AG04450 (cell line): ENCODE measurements at regions not wholly inside any gene's neighbourhood (a gene's known extent, or its start where the extent isn't known, plus 50 kb on each side); places are given as distances from the start of the nearest gene placed in this dataset.

Experiments
- CTCF ChIA-PET: fragments of 300-600, 350-600 bp; formaldehyde crosslinking; extraction: SDS; loops from one replicate; lab custom pipeline; 2022; ENCODE audit warnings: antibody characterized with exemption, inconsistent platforms; lab: Charles Lee
- POLR2A ChIA-PET: fragments of 350-600 bp; formaldehyde crosslinking; extraction: SDS; loops from one replicate; lab custom pipeline; 2021; ENCODE audit warnings: antibody characterized with exemption, inconsistent platforms; lab: Yijun Ruan, JAX
- DNase-seq: peaks from one replicate; pipeline ENCODE4 v3.0.0-alpha.2; 2011; ENCODE audit warnings: low read depth, low spot score
- H3K27ac ChIP-seq: one replicate; pipeline ENCODE4 v1.5.1; 2012; ENCODE audit warnings: low read depth, low read length, control low read depth
- H3K27me3 ChIP-seq: one replicate; pipeline ENCODE4 v1.6.0; 2012; ENCODE audit warnings: low read length; ENCODE audit not compliant: control insufficient read depth, insufficient read depth
- H3K4me3 ChIP-seq: 2 replicates; pipeline ENCODE4 v1.5.1; 2011; ENCODE audit warnings: mild to moderate bottlenecking, low read depth, low read length, control low read depth
- H3K9me3 ChIP-seq: 2 replicates; pipeline ENCODE4 v1.5.1; 2012; ENCODE audit warnings: low read length; ENCODE audit not compliant: control insufficient read depth, insufficient read depth
- TF ChIP-seq, protein P1 (sequence below): IDR thresholded peaks from 2 replicates; pipeline ENCODE4 v1.5.1; 2011; ENCODE audit warnings: low read depth, low read length, control low read depth, inconsistent platforms

DNA sequence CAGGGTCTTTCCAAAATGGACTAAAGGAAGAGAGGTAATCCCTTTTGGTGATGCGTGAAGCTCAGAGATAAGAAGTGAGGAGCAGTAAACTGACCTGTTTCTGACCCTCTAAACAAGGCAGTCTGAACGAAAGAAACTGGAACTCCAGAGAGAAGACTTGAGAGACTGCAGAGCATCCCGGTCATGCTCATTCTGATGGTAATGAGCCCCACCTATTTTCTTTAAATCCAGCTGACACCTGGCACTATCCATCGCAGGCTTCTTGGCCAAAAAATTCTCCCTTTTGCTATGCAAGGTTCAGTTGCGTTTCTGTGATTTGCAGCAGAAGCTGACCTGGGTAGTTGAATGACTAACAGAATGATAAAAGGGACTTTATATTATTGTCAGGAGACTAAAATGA lies 105.9 kb upstream of the KCNK2 start:
- CTCF ChIA-PET: no interaction called here
- POLR2A ChIA-PET: no interaction called here

DNA sequence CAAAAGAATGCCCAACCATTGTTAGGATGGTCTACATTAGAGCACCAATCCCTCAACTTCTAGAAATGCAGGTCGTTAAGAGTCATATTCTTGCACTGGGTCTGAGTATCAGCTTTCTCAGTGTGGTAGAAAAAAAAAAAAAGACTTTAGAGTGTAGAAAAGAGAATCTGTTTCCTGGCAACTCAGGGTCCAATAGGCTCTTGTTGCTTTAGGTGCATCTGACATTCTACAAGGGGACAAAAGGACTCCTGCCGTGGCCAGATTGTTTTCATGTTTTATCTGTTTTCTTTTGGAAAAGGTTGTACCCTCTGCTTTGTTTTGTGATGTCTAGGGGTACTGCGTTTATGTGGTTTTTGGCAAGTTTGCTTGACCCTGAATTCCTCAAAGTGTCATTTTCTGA lies 105.4 kb upstream of the KCNK2 start:
- no peak for DNase-seq
- H3K27ac ChIP-seq: no peak overlapping the region
- TF ChIP-seq, protein P1, sequence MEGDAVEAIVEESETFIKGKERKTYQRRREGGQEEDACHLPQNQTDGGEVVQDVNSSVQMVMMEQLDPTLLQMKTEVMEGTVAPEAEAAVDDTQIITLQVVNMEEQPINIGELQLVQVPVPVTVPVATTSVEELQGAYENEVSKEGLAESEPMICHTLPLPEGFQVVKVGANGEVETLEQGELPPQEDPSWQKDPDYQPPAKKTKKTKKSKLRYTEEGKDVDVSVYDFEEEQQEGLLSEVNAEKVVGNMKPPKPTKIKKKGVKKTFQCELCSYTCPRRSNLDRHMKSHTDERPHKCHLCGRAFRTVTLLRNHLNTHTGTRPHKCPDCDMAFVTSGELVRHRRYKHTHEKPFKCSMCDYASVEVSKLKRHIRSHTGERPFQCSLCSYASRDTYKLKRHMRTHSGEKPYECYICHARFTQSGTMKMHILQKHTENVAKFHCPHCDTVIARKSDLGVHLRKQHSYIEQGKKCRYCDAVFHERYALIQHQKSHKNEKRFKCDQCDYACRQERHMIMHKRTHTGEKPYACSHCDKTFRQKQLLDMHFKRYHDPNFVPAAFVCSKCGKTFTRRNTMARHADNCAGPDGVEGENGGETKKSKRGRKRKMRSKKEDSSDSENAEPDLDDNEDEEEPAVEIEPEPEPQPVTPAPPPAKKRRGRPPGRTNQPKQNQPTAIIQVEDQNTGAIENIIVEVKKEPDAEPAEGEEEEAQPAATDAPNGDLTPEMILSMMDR: no peak
- H3K4me3 ChIP-seq: no peak overlapping the region
- H3K27me3 ChIP-seq: no peaks in the 10 kb centered on the region
- ChIA-PET POLR2A (no interaction called here), CTCF (no interaction called here)
- H3K9me3 ChIP-seq: no peaks in the 10 kb centered on the region

More for the DNA sequence above, 105.9 kb upstream of the KCNK2 start:
- Histone ChIP-seq H3K27ac (no peak overlapping the region), H3K4me3 (no peak overlapping the region), H3K9me3 (no peaks in the 10 kb centered on the region), H3K27me3 (no peaks in the 10 kb centered on the region)
- no peak for DNase-seq
- TF ChIP-seq, protein P1: no peak

DNA sequence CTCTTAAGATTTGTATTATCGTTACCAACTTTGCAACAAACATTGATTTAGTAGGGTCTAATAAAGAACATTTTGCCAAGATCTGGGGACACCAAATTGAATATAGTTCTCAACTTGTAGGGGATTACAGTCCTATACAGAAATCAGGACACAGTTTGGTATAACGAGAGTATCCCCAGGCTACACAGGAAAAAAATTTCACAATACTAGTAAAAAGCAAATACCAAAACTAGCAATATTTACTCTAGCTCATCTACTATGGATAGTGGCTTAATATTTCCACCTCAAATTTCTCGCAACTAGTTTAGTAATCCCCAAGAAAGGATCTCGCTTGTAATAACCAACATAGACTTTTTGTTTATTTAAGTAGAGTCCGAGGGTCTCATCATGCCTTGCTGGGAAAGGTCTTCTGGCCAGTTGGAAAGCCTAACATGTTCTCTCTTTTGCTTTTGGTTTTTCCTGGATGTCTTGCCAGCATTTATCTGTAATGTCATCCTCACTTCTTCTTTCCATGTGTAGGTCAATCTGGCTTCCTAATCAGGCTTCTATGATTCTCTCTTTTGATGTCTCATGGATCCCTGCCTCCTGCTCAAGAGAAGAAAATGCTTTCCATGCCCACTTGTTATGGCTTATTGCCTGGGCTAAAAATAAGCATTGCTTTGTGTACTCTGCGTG lies 104.7 kb upstream of the KCNK2 start:
- Histone ChIP-seq H3K27me3 (no peaks in the 10 kb centered on the region), H3K27ac (no peak overlapping the region), H3K9me3 (no peaks in the 10 kb centered on the region), H3K4me3 (no peak overlapping the region)
- POLR2A ChIA-PET: no interaction called here
- CTCF ChIA-PET: no interaction called here
- DNase-seq: no peak
- TF ChIP-seq, protein P1: no peak

DNA sequence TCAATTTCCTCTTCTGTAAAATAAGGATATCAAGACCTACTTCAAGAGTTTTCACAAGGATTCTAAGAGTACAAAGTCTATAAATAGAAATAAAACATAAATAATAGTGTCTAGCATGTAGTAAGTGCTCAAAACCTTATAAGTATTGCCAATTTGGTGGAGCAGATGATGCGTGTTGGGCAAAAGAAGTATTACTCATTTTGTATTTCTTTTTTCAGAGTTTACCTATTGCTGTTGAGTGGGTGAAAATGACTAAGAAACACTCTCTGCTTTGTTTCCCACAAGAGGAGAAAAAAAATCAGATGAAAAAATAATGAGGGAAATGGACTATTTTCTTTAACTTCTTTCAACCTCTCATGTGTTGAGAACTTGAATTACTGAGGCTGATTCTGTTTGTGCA lies 103.3 kb upstream of the KCNK2 start:
- POLR2A ChIA-PET: no interaction called here
- CTCF ChIA-PET: no interaction called here
- Histone ChIP-seq H3K9me3 (no peaks in the 10 kb centered on the region), H3K4me3 (no peak overlapping the region), H3K27me3 (no peaks in the 10 kb centered on the region), H3K27ac (no peak overlapping the region)
- TF ChIP-seq, protein P1: no peak
- DNase-seq: no peak

DNA sequence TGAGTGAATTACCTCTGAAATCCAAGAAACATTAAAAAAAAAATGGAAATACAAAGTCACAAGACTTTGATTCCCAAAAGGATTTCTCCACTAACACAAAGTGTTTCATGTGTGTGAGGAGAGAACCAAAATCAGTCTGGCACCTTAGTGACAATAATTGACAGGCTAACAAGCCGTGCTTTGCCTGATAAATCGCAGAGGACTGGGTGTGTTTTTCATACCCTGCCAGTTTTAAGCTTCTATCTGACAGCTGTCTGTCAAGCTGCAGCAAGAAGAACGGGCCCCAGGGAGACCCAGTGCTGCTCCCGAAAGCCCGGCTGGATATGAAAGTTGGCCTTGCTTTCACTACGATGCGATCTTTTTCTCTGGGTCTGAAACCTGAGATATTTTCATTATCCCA lies 101.6 kb upstream of the KCNK2 start:
- Histone ChIP-seq H3K9me3 (peaks cover 8% of the 10 kb centered on the region; the same call in 1 of the 2 replicates), H3K27ac (no peak overlapping the region), H3K4me3 (no peak overlapping the region), H3K27me3 (no peaks in the 10 kb centered on the region)
- CTCF ChIA-PET: no interaction called here
- TF ChIP-seq, protein P1: no peak
- POLR2A ChIA-PET: no interaction called here
- no peak for DNase-seq
